Karpas-422 (cell line): ENCODE measurements at regions not wholly inside any gene's neighbourhood (a gene's known extent, or its start where the extent isn't known, plus 50 kb on each side); places are given as distances from the start of the nearest gene placed in this dataset.

Experiments
- DNase-seq: peaks from one replicate; pipeline ENCODE4 v3.0.0-alpha.2; 2015
- H2AFZ ChIP-seq: fragments of 200-600 bp; sonication (generic); 2 replicates; pipeline ENCODE4 v1.6.1; 2014; ENCODE audit warnings: antibody characterized with exemption, low read length, mixed read lengths
- H3K27ac ChIP-seq: fragments of 200-600 bp; sonication (generic); 2 replicates; pipeline ENCODE4 v1.5.1; 2014; ENCODE audit warnings: mild to moderate bottlenecking, low read length, moderate library complexity
- H3K27me3 ChIP-seq: fragments of 200-600 bp; sonication (generic); 2 replicates; pipeline ENCODE4 v1.6.1; 2014; ENCODE audit warnings: low read length, mixed read lengths
- H3K36me3 ChIP-seq: fragments of 200-600 bp; sonication (generic); 2 replicates; pipeline ENCODE4 v1.6.1; 2014; ENCODE audit warnings: low read length, mixed read lengths; ENCODE audit not compliant: insufficient read depth
- H3K4me1 ChIP-seq: fragments of 200-600 bp; sonication (generic); 2 replicates; pipeline ENCODE4 v1.6.1; 2014; ENCODE audit warnings: mild to moderate bottlenecking, low read length, mixed read lengths
- H3K4me2 ChIP-seq: fragments of 200-600 bp; sonication (generic); 2 replicates; pipeline ENCODE4 v1.6.1; 2014; ENCODE audit warnings: low read length, low read depth, mild to moderate bottlenecking; ENCODE audit not compliant: poor library complexity, severe bottlenecking
- H3K4me3 ChIP-seq: fragments of 200-600 bp; sonication (generic); 2 replicates; pipeline ENCODE4 v1.5.1; 2014; ENCODE audit warnings: mild to moderate bottlenecking, antibody characterized with exemption, low read length, mixed read lengths
- H3K79me2 ChIP-seq: fragments of 200-600 bp; sonication (generic); 2 replicates; pipeline ENCODE4 v1.6.1; 2014; ENCODE audit warnings: mild to moderate bottlenecking, low read length, mixed read lengths
- H3K9ac ChIP-seq: fragments of 200-600 bp; sonication (generic); 2 replicates; pipeline ENCODE4 v1.6.0; 2014; ENCODE audit warnings: low read length
- H3K9me2 ChIP-seq: fragments of 200-600 bp; sonication (generic), shearing (Covaris generic); replicated peaks from 2 replicates; pipeline ENCODE4 v1.6.0; 2014; ENCODE audit warnings: mild to moderate bottlenecking, low read length, moderate library complexity; ENCODE audit not compliant: insufficient read depth
- H3K9me3 ChIP-seq: fragments of 300-700, 200-600 bp; sonication (generic); 2 replicates; pipeline ENCODE4 v1.6.1; 2014; ENCODE audit warnings: low read length, mixed read lengths
- H4K20me1 ChIP-seq: fragments of 200-600 bp; sonication (generic); 2 replicates; pipeline ENCODE4 v1.6.1; 2014; ENCODE audit warnings: mild to moderate bottlenecking, antibody characterized with exemption, low read length, low read depth; ENCODE audit not compliant: insufficient read depth

- peaks cover 11% of the 10 kb centered on the region; the same call in 1 of the 2 replicates for H3K36me3 ChIP-seq
- no peaks in the 10 kb centered on the region for H4K20me1 ChIP-seq
- no peak overlapping the region for H3K4me2 ChIP-seq
- H3K9me2 ChIP-seq: no peaks in the 10 kb centered on the region
- no peak for DNase-seq
- no peak overlapping the region for H3K27ac ChIP-seq
- no peak overlapping the region for H3K9ac ChIP-seq
- no peak overlapping the region for H3K4me3 ChIP-seq
- no peaks in the 10 kb centered on the region for H3K79me2 ChIP-seq
- H2AFZ ChIP-seq: no peak overlapping the region
- no peaks in the 10 kb centered on the region for H3K9me3 ChIP-seq
- H3K4me1 ChIP-seq: no peaks in the 10 kb centered on the region
- H3K27me3 ChIP-seq: no peaks in the 10 kb centered on the region
Observed at GRCh38 chr19:5255602-5256231, 84.9 kb downstream of the PTPRS start.

GRCh38 chr19:5254944-5255343 is 85.7 kb downstream of the PTPRS start:
- H3K27me3 ChIP-seq: no peaks in the 10 kb centered on the region
- no peaks in the 10 kb centered on the region for H3K79me2 ChIP-seq
- no peak overlapping the region for H3K27ac ChIP-seq

GRCh38 chr19:5254543-5254942 is 86.1 kb downstream of the PTPRS start:
- Histone ChIP-seq H3K9me3 (no peaks in the 10 kb centered on the region), H3K9me2 (no peaks in the 10 kb centered on the region), H4K20me1 (no peaks in the 10 kb centered on the region), H2AFZ (no peak overlapping the region), H3K4me1 (no peaks in the 10 kb centered on the region), H3K27me3 (no peaks in the 10 kb centered on the region), H3K79me2 (no peaks in the 10 kb centered on the region), H3K36me3 (peaks cover 11% of the 10 kb centered on the region; the same call in 1 of the 2 replicates), H3K27ac (no peak overlapping the region), H3K4me2 (no peak overlapping the region), H3K9ac (no peak overlapping the region), H3K4me3 (no peak overlapping the region)
- DNase-seq: no peak

More at GRCh38 chr19:5254944-5255343, 85.7 kb downstream of the PTPRS start:
- no peak for DNase-seq
- no peak overlapping the region for H3K4me2 ChIP-seq
- no peaks in the 10 kb centered on the region for H3K9me2 ChIP-seq
- H3K4me3 ChIP-seq: no peak overlapping the region
- peaks cover 11% of the 10 kb centered on the region; the same call in 1 of the 2 replicates for H3K36me3 ChIP-seq
- no peak overlapping the region for H3K9ac ChIP-seq
- no peak overlapping the region for H2AFZ ChIP-seq
- no peaks in the 10 kb centered on the region for H3K9me3 ChIP-seq
- H3K4me1 ChIP-seq: no peaks in the 10 kb centered on the region
- H4K20me1 ChIP-seq: no peaks in the 10 kb centered on the region

- H3K9me3 ChIP-seq: no peaks in the 10 kb centered on the region
Observed at GRCh38 chr19:5253406-5254110, 87.1 kb downstream of the PTPRS start.

GRCh38 chr19:5251096-5252065 is 89.2 kb downstream of the PTPRS start:
- no peaks in the 10 kb centered on the region for H3K9me2 ChIP-seq
- no peak overlapping the region for H3K9ac ChIP-seq
- H3K4me1 ChIP-seq: no peaks in the 10 kb centered on the region
- H3K27me3 ChIP-seq: no peaks in the 10 kb centered on the region
- no peak overlapping the region for H2AFZ ChIP-seq
- H3K36me3 ChIP-seq: peaks cover 8% of the 10 kb centered on the region; the same call in 1 of the 2 replicates
- H3K4me3 ChIP-seq: no peak overlapping the region
- no peaks in the 10 kb centered on the region for H3K9me3 ChIP-seq
- H3K4me2 ChIP-seq: no peak overlapping the region
- no peak overlapping the region for H3K27ac ChIP-seq
- no peak for DNase-seq
- no peaks in the 10 kb centered on the region for H3K79me2 ChIP-seq
- no peaks in the 10 kb centered on the region for H4K20me1 ChIP-seq

More at GRCh38 chr19:5253406-5254110, 87.1 kb downstream of the PTPRS start:
- H3K36me3 ChIP-seq: peaks cover 8% of the 10 kb centered on the region; the same call in 1 of the 2 replicates
- H4K20me1 ChIP-seq: no peaks in the 10 kb centered on the region
- no peak for DNase-seq
- no peaks in the 10 kb centered on the region for H3K4me1 ChIP-seq
- no peak overlapping the region for H3K4me2 ChIP-seq
- H2AFZ ChIP-seq: no peak overlapping the region
- no peak overlapping the region for H3K4me3 ChIP-seq
- no peaks in the 10 kb centered on the region for H3K79me2 ChIP-seq
- no peak overlapping the region for H3K27ac ChIP-seq
- no peak overlapping the region for H3K9ac ChIP-seq
- H3K9me2 ChIP-seq: no peaks in the 10 kb centered on the region
- H3K27me3 ChIP-seq: no peaks in the 10 kb centered on the region

GRCh38 chr19:5250127-5250659 is 90.4 kb downstream of the PTPRS start:
- H2AFZ ChIP-seq: no peak overlapping the region
- no peaks in the 10 kb centered on the region for H3K9me3 ChIP-seq
- no peaks in the 10 kb centered on the region for H3K27me3 ChIP-seq
- H3K4me1 ChIP-seq: no peaks in the 10 kb centered on the region
- no peak overlapping the region for H3K4me2 ChIP-seq
- H3K27ac ChIP-seq: no peak overlapping the region
- no peaks in the 10 kb centered on the region for H3K9me2 ChIP-seq
- no peak overlapping the region for H3K9ac ChIP-seq
- no peaks in the 10 kb centered on the region for H3K79me2 ChIP-seq
- no peak for DNase-seq
- H3K36me3 ChIP-seq: peaks cover 7% of the 10 kb centered on the region; the same call in 1 of the 2 replicates
- no peak overlapping the region for H3K4me3 ChIP-seq
- no peaks in the 10 kb centered on the region for H4K20me1 ChIP-seq

GRCh38 chr19:5249526-5249925 is 91.1 kb downstream of the PTPRS start:
- no peak for DNase-seq
- Histone ChIP-seq H4K20me1 (no peaks in the 10 kb centered on the region), H3K9ac (no peak overlapping the region), H3K4me2 (no peak overlapping the region), H3K27ac (no peak overlapping the region), H3K4me1 (no peaks in the 10 kb centered on the region), H3K9me3 (no peaks in the 10 kb centered on the region), H2AFZ (no peak overlapping the region), H3K36me3 (peaks cover under 1% of the 10 kb centered on the region; the same call in 1 of the 2 replicates), H3K9me2 (no peaks in the 10 kb centered on the region), H3K79me2 (no peaks in the 10 kb centered on the region), H3K27me3 (no peaks in the 10 kb centered on the region), H3K4me3 (no peak overlapping the region)
